ENCODE measurements at regions not wholly inside any gene's neighbourhood (a gene's known extent, or its start where the extent isn't known, plus 50 kb on each side); places are given as distances from the start of the nearest gene placed in this dataset.
"Not testable (repeated sequence)": the region's sequence is repeated elsewhere in the genome, so short reads cannot be mapped to it uniquely, and the experiment has no call there.

- TF ChIP-seq CTCF (IDR thresholded peaks at IDR 0.05); ZFX (IDR thresholded peaks at IDR 0.05; ENCODE audit: borderline replicate concordance): not testable (repeated sequence)
Measured at GRCh38 chr4:74509363-74509762, 64.4 kb downstream of the AREG start.
